Tibial artery (tissue), 4 donors: ENCODE measurements at regions not wholly inside any gene's neighbourhood (a gene's known extent, or its start where the extent isn't known, plus 50 kb on each side); places are given as distances from the start of the nearest gene placed in this dataset.
A peak's percentile ranks its signal among the peaks of the same experiment; 100 is the strongest.

ENCODE experiments used
- DNase-seq, 2 donors: peaks; one replicate each; pipeline ENCODE4 v3.0.0-alpha.2; 2019
- H3K27ac ChIP-seq, 2 donors: fragments of 200-600 bp; sonication (generic) in 1 of 2; 1 replicate in 1 of 2; 2 replicates in 1 of 2; pipeline ENCODE4 v1.5.1; 2018 to 2019; ENCODE audit warnings: mild to moderate bottlenecking in 1 of 2
- H3K27me3 ChIP-seq, 2 donors: fragments of 200-600 bp; sonication (generic) in 1 of 2; one replicate each; pipeline versions ENCODE4 v1.5.1 to v1.6.0; 2016 to 2019
- H3K36me3 ChIP-seq, 3 donors: fragments of 200-600 bp; sonication (generic) in 2 of 3; one replicate each; pipeline ENCODE4 v1.5.1; 2016 to 2019; ENCODE audit warnings: mild to moderate bottlenecking in 2 of 3
- H3K4me1 ChIP-seq, 4 donors: fragments of 200-600 bp; sonication (generic) in 2 of 4; 1 replicate in 3 of 4; 2 replicates in 1 of 4; pipeline ENCODE4 v1.5.1; 2016 to 2019
- H3K4me3 ChIP-seq, 2 donors: fragments of 200-600 bp; sonication (generic) in 1 of 2; 1 replicate in 1 of 2; 2 replicates in 1 of 2; pipeline ENCODE4 v1.5.1; 2018 to 2019; ENCODE audit warnings: mild to moderate bottlenecking in 2 of 2
- H3K9me3 ChIP-seq, 3 donors: fragments of 200-600 bp; sonication (generic) in 1 of 3; one replicate each; pipeline ENCODE4 v1.5.1; 2016 to 2019
- intact Hi-C: fragments of 100-400 bp; cut with DNase I; formaldehyde crosslinking; loops from one replicate; pipeline ENCODE4 v1.15.0; 2023; ENCODE audit warnings: low total_unique reads
- TF ChIP-seq, protein P1 (sequence below), 2 experiments: fragments of 200-600 bp in 1 of 2; fragments of 450-650 bp in 1 of 2; IDR thresholded peaks; one replicate each; pipeline ENCODE4 v1.5.1; 2017 to 2019; ENCODE audit warnings: antibody characterized with exemption in 2 of 2, mild to moderate bottlenecking in 1 of 2, moderate library complexity in 1 of 2

GRCh38 chr1:96553811-96554210 is 167.8 kb upstream of the PTBP2 start:
- H3K27me3 ChIP-seq, result no peaks in the 10 kb centered on the region
- H3K4me3 ChIP-seq, result no peak overlapping the region
- H3K4me1 ChIP-seq, result no peaks in the 10 kb centered on the region
- TF ChIP-seq, protein P1, sequence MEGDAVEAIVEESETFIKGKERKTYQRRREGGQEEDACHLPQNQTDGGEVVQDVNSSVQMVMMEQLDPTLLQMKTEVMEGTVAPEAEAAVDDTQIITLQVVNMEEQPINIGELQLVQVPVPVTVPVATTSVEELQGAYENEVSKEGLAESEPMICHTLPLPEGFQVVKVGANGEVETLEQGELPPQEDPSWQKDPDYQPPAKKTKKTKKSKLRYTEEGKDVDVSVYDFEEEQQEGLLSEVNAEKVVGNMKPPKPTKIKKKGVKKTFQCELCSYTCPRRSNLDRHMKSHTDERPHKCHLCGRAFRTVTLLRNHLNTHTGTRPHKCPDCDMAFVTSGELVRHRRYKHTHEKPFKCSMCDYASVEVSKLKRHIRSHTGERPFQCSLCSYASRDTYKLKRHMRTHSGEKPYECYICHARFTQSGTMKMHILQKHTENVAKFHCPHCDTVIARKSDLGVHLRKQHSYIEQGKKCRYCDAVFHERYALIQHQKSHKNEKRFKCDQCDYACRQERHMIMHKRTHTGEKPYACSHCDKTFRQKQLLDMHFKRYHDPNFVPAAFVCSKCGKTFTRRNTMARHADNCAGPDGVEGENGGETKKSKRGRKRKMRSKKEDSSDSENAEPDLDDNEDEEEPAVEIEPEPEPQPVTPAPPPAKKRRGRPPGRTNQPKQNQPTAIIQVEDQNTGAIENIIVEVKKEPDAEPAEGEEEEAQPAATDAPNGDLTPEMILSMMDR (IDR thresholded peaks at IDR 0.05), result no peak
- no peaks in the 10 kb centered on the region for H3K9me3 ChIP-seq
- no peaks in the 10 kb centered on the region for H3K36me3 ChIP-seq
- no peak overlapping the region for H3K27ac ChIP-seq
- intact Hi-C loops, result no loop called here
- no peak for DNase-seq

GRCh38 chr1:96554364-96554763 is 167.2 kb upstream of the PTBP2 start:
- intact Hi-C loops, result no loop called here
- TF ChIP-seq, protein P1 (IDR thresholded peaks at IDR 0.05), result no peak
- no peaks in the 10 kb centered on the region for H3K9me3 ChIP-seq
- no peak for DNase-seq
- H3K27me3 ChIP-seq, result no peaks in the 10 kb centered on the region
- H3K27ac ChIP-seq, result no peak overlapping the region
- no peak overlapping the region for H3K4me3 ChIP-seq
- no peaks in the 10 kb centered on the region for H3K36me3 ChIP-seq
- H3K4me1 ChIP-seq, result peaks cover 0 to 2% (median 0%) of the 10 kb centered on the region in 4 donors

DNA sequence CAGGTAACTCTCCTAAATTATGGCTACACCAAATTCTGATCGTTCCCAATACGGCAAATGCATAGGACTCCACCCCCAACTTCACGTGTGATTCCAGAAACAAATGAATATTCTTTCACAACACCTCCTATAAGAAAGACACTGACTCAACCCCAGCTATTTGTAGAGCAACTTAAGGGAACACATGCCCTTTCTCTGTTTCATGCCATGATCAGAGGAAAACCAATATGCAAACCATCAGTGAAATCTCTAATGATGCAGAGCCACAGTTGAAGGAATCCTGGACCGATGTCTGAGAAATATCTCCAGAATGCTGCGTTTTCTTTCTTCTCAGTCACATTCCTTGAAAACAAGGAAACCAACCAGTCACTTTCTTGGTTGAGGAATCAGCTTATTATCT is 164.2 kb upstream of the PTBP2 start:
- H3K4me1 ChIP-seq, result peaks cover 0 to 10% (median 2%) of the 10 kb centered on the region in 4 donors
- H3K27me3 ChIP-seq, result no peaks in the 10 kb centered on the region
- no peaks in the 10 kb centered on the region for H3K36me3 ChIP-seq
- intact Hi-C loops, result no loop called here
- H3K4me3 ChIP-seq, result no peak overlapping the region
- H3K27ac ChIP-seq, result no peak overlapping the region
- no peaks in the 10 kb centered on the region for H3K9me3 ChIP-seq
- TF ChIP-seq, protein P1 (IDR thresholded peaks at IDR 0.05), result no peak
- DNase-seq, result no peak

DNA sequence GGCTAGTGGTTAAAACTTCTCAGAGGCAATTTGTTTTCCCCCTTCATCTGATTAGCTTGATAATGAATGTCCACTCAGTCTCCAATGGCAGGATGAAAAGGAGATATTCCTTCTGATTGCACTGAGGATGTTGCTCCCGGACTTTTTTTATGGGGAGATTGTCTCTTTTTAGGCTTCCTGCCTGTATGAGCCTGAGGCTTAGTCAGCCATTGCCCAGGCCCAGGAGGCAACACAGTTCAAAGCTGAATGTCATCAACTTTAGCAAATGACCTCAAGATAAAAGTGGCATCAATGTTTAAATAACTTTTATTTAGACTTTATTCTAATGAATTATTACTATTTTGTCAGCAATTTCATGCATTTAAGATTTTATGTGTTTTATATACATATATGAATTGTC is 162.9 kb upstream of the PTBP2 start:
- TF ChIP-seq, protein P1 (IDR thresholded peaks at IDR 0.05), result no peak
- Histone ChIP-seq H3K36me3 (no peaks in the 10 kb centered on the region), H3K27me3 (no peaks in the 10 kb centered on the region), H3K4me3 (no peak overlapping the region), H3K27ac (no peak overlapping the region), H3K4me1 (peaks cover 0 to 10% (median 2%) of the 10 kb centered on the region in 4 donors), H3K9me3 (no peaks in the 10 kb centered on the region)
- intact Hi-C loops, result no loop called here
- no peak for DNase-seq

DNA sequence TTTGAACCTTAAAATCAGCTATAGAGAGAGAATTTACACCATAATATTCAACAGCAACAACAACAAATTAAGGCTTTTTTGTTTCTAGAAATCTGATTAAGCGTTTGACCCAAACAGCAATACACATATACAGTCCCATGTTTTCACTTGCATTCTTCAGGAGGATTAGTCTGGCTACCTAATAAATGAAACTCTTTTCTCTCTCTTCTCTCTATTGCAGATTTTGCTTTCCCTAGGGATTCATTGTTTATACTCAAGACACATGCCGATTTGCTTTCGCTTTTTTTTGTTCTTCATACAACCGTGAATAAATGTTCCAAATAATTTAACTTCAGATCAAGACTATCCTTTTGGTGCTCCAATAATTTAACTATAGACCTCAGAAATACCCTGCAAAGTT is 162.4 kb upstream of the PTBP2 start:
- no peak for DNase-seq
- Histone ChIP-seq H3K27me3 (no peaks in the 10 kb centered on the region), H3K4me3 (no peak overlapping the region), H3K27ac (peak overlapping the region in 1 of 2 donors; percentile 32), H3K9me3 (no peaks in the 10 kb centered on the region), H3K36me3 (no peaks in the 10 kb centered on the region), H3K4me1 (peaks cover 0 to 10% (median 2%) of the 10 kb centered on the region in 4 donors)
- intact Hi-C loops, result no loop called here
- TF ChIP-seq, protein P1 (IDR thresholded peaks at IDR 0.05), result no peak
